GM12878 (cell line): ENCODE measurements at regions not wholly inside any gene's neighbourhood (a gene's known extent, or its start where the extent isn't known, plus 50 kb on each side); places are given as distances from the start of the nearest gene placed in this dataset.

ENCODE experiments used
- BHLHE40 ChIP-seq, 2 experiments: fragments of 450-650 bp in 1 of 2; IDR thresholded peaks; 2 replicates each; pipeline ENCODE4 v1.6.1; 2011 to 2017; ENCODE audit warnings: low read depth in 2 of 2, borderline replicate concordance in 1 of 2, improper control_type of control experiment in 1 of 2, low read length in 1 of 2, mild to moderate bottlenecking in 1 of 2
- CBX5 ChIP-seq: sonication (generic); IDR thresholded peaks from 2 replicates; pipeline ENCODE4 v1.6.1; 2016; ENCODE audit warnings: low read depth, moderate library complexity, mild to moderate bottlenecking, inconsistent platforms
- GABPA ChIP-seq: IDR thresholded peaks from 2 replicates; pipeline ENCODE4 v1.6.1; 2014; ENCODE audit warnings: antibody characterized with exemption, low read depth, mild to moderate bottlenecking, inconsistent platforms
- POLR2A ChIP-seq: IDR thresholded peaks from 2 replicates; pipeline ENCODE4 v1.6.1; 2011; ENCODE audit warnings: low read depth, mild to moderate bottlenecking, low read length
- RAD21 ChIP-seq: IDR thresholded peaks from 2 replicates; pipeline ENCODE4 v1.6.1; 2011; ENCODE audit warnings: mild to moderate bottlenecking, low read depth, low read length, moderate library complexity; ENCODE audit not compliant: insufficient read depth
- RCOR1 ChIP-seq: conservative IDR thresholded peaks from 2 replicates; pipeline ENCODE4 v1.6.1; 2012; ENCODE audit warnings: low read depth, low read length, improper control_type of control experiment
- SUZ12 ChIP-seq: fragments of 200-600 bp; sonication (generic); IDR thresholded peaks from one replicate; pipeline ENCODE4 v1.6.1; 2018; ENCODE audit warnings: antibody characterized with exemption, mild to moderate bottlenecking; ENCODE audit not compliant: unreplicated experiment
- TAF1 ChIP-seq: IDR thresholded peaks from 2 replicates; pipeline ENCODE4 v1.6.1; 2011; ENCODE audit warnings: mild to moderate bottlenecking, low read depth, low read length, borderline replicate concordance
- TF ChIP-seq, protein P1 (sequence below), 3 experiments: IDR thresholded peaks in 2 of 3; conservative IDR thresholded peaks in 1 of 3; 2 replicates each; pipeline ENCODE4 v1.5.1; 2011; ENCODE audit warnings: low read depth in 3 of 3, low read length in 3 of 3, mild to moderate bottlenecking in 3 of 3, control low read depth in 2 of 3, moderate library complexity in 2 of 3, inconsistent platforms in 1 of 3, mixed read lengths in 1 of 3; ENCODE audit not compliant: control insufficient read depth in 2 of 3, insufficient read depth in 1 of 3; ENCODE audit errors: extremely low read depth in 1 of 3

DNA sequence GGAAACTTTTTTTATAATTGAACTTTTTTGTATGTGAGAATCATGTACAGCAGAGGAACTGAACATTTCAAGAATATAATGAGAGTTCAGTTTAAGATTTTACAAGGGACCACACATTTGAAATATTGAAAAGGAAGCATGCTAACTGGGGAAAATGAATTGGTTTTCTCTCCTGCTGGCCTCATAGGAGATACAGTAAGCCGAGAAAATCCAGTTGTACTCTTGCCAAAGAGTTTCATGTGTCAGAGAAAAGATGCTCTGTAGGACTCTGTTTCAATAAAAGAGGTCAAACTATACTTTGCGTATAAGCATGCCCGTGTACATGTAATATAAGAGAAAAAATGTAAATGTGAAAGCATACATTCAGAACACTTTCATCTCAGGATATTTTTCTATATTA lies 393.5 kb upstream of the NRSN1 start:
- TF ChIP-seq GABPA (no peak), TAF1 (no peak), POLR2A (no peak), RAD21 (no peak), BHLHE40 (IDR thresholded peaks at IDR 0.05; ENCODE audit: borderline replicate concordance in 1 of 2, low read depth in 2 of 2, low read length in 1 of 2) (no peak), SUZ12 (no peak), RCOR1 (no peak), CBX5 (no peak)
- TF ChIP-seq, protein P1, sequence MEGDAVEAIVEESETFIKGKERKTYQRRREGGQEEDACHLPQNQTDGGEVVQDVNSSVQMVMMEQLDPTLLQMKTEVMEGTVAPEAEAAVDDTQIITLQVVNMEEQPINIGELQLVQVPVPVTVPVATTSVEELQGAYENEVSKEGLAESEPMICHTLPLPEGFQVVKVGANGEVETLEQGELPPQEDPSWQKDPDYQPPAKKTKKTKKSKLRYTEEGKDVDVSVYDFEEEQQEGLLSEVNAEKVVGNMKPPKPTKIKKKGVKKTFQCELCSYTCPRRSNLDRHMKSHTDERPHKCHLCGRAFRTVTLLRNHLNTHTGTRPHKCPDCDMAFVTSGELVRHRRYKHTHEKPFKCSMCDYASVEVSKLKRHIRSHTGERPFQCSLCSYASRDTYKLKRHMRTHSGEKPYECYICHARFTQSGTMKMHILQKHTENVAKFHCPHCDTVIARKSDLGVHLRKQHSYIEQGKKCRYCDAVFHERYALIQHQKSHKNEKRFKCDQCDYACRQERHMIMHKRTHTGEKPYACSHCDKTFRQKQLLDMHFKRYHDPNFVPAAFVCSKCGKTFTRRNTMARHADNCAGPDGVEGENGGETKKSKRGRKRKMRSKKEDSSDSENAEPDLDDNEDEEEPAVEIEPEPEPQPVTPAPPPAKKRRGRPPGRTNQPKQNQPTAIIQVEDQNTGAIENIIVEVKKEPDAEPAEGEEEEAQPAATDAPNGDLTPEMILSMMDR (IDR thresholded peaks at IDR 0.05 in 2 of 3, conservative IDR thresholded peaks at IDR 0.05 in 1 of 3; ENCODE audit: control insufficient read depth in 2 of 3, extremely low read depth in 1 of 3, insufficient read depth in 1 of 3, low read depth in 3 of 3, low read length in 3 of 3), result no peak
